ENCODE measurements at regions not wholly inside any gene's neighbourhood (a gene's known extent, or its start where the extent isn't known, plus 50 kb on each side); places are given as distances from the start of the nearest gene placed in this dataset.
"Not testable (repeated sequence)": the region's sequence is repeated elsewhere in the genome, so short reads cannot be mapped to it uniquely, and the experiment has no call there.

- Histone ChIP-seq H3K4me3 (no peak overlapping the region), H3K27me3 (no peaks in the 10 kb centered on the region), H3K27ac (no peak overlapping the region), H3K36me3 (no peaks in the 10 kb centered on the region), H3K9me3 (peaks cover 0 to 25% (median 0%) of the 10 kb centered on the region in 11 donors), H3K4me1 (no peaks in the 10 kb centered on the region)
- no peak for TF ChIP-seq CTCF (IDR thresholded peaks at IDR 0.05)
- intact Hi-C loops (cut with DNase I): no loop called here
- DNase-seq (no peak), ATAC-seq (no peak)
- WGBS, 2 donors: 62 to 68% methylated on average over 5 of the region's 5 CpGs
These were observed 545.5 kb downstream of the TMEM114 start for GRCh38 chr16:8044796-8045195.

- no peak for TF ChIP-seq CTCF (IDR thresholded peaks at IDR 0.05)
- WGBS, 2 donors: 49 to 59% methylated on average over 3 of the region's 3 CpGs
- Histone ChIP-seq H3K27me3 (no peaks in the 10 kb centered on the region), H3K4me1 (no peaks in the 10 kb centered on the region), H3K9me3 (peaks cover 0 to 28% (median 0%) of the 10 kb centered on the region in 11 donors), H3K27ac (no peak overlapping the region), H3K36me3 (no peaks in the 10 kb centered on the region), H3K4me3 (no peak overlapping the region)
- intact Hi-C loops (cut with DNase I): no loop called here
- no peak for DNase-seq
- no peak for ATAC-seq
These were observed 557.9 kb downstream of the TMEM114 start for GRCh38 chr16:8032406-8032805.

DNA sequence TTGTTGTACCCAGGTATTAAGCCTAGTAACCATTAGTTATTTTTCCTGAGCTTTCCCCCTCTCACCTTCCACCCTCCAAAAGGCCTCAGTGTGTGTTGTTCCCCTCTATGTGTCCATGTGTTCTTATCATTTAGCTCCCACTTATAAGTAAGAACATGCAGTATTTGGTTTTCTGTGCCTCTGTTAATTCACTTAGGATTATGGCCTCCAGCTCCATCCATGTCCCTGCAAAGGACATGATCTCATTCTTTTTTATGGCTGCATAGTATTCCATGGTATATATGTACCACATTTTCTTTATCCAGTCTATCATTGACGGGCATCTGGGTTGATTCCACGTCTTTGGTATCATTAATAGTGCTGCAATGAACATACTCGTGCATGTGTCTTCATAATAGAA lies 560.3 kb downstream of the TMEM114 start:
- intact Hi-C loops (cut with DNase I); H3K27ac ChIP-seq; ATAC-seq; H3K36me3 ChIP-seq; DNase-seq; H3K27me3 ChIP-seq; H3K4me1 ChIP-seq; H3K4me3 ChIP-seq: not testable (repeated sequence)
- 64 to 68% methylated on average over 3 of the region's 3 CpGs for WGBS, 2 donors
- H3K9me3 ChIP-seq: peaks cover 0 to 21% (median 0%) of the 10 kb centered on the region in 11 donors

- ATAC-seq: no peak
- intact Hi-C loops (cut with DNase I): no loop called here
- Histone ChIP-seq H3K4me1 (no peaks in the 10 kb centered on the region), H3K27me3 (no peaks in the 10 kb centered on the region), H3K4me3 (no peak overlapping the region), H3K36me3 (no peaks in the 10 kb centered on the region), H3K9me3 (peaks cover 0 to 20% (median 0%) of the 10 kb centered on the region in 11 donors), H3K27ac (no peak overlapping the region)
- no peak for DNase-seq
- no peak for TF ChIP-seq CTCF (IDR thresholded peaks at IDR 0.05)
- 53 to 57% methylated on average over 5 of the region's 5 CpGs for WGBS, 2 donors
These were observed 563.9 kb downstream of the TMEM114 start for GRCh38 chr16:8026450-8026849.

- WGBS, 2 donors: 57 to 60% methylated on average over 3 of the region's 3 CpGs
- ATAC-seq: no peak
These were observed 567.0 kb downstream of the TMEM114 start for GRCh38 chr16:8023326-8023725.

More at GRCh38 chr16:8023326-8023725, 567.0 kb downstream of the TMEM114 start:
- intact Hi-C loops (cut with DNase I): no loop called here
- Histone ChIP-seq H3K27ac (no peak overlapping the region), H3K27me3 (no peaks in the 10 kb centered on the region), H3K9me3 (peaks cover 0 to 3% (median 0%) of the 10 kb centered on the region in 11 donors), H3K4me3 (no peak overlapping the region), H3K4me1 (no peaks in the 10 kb centered on the region), H3K36me3 (no peaks in the 10 kb centered on the region)
- no peak for TF ChIP-seq CTCF (IDR thresholded peaks at IDR 0.05)
- no peak for DNase-seq
